HepG2 (cell line): ENCODE measurements at regions not wholly inside any gene's neighbourhood (a gene's known extent, or its start where the extent isn't known, plus 50 kb on each side); places are given as distances from the start of the nearest gene placed in this dataset.

Source experiments
- CTCF ChIP-seq: sonication (generic); formaldehyde crosslinking; IDR thresholded peaks from 2 replicates; pipeline ENCODE4 v1.5.0; 2020; ENCODE audit warnings: mild to moderate bottlenecking, missing genetic modification reagents, moderate library complexity
- RAD21 ChIP-seq: fragments of 450-650 bp; formaldehyde crosslinking; IDR thresholded peaks from 2 replicates; pipeline ENCODE4 v1.5.0; 2020; ENCODE audit warnings: mild to moderate bottlenecking
- SP1 ChIP-seq, 2 experiments: fragments of 450-650 bp in 1 of 2; sonication (generic) in 1 of 2; formaldehyde crosslinking in 1 of 2; IDR thresholded peaks; 2 replicates each; pipeline versions ENCODE4 v1.4.0 to v1.6.1; 2016 to 2020; ENCODE audit warnings: missing genetic modification reagents in 1 of 2

GRCh38 chr11:122309262-122309925 lies 193.4 kb upstream of the BLID start:
- no peak for TF ChIP-seq SP1 (IDR thresholded peaks at IDR 0.05)
- TF ChIP-seq SP1 (CRISPR knock-in tag; IDR thresholded peaks at IDR 0.05), result no peak
- TF ChIP-seq RAD21 (CRISPR knock-in tag), result no peak
- no peak for TF ChIP-seq CTCF (CRISPR knock-in tag)
